Panc1 (cell line): ENCODE measurements at regions not wholly inside any gene's neighbourhood (a gene's known extent, or its start where the extent isn't known, plus 50 kb on each side); places are given as distances from the start of the nearest gene placed in this dataset.

Experiments
- ATAC-seq: fragments of 200-7000 bp; cut with Tn5 transposase; 2 replicates; pipeline ENCODE4 v1.9.1; 2020; ENCODE audit warnings: mild to moderate bottlenecking, moderate library complexity
- BruUV-seq: library from RNA; stranded (reverse); fragments of 400-500 nt; replicated peaks from 2 replicates; lab custom pipeline; 2021; lab: Mats Ljungman, UMichigan
- CTCF ChIA-PET: fragments of 300-600 bp; sonication (Branson Sonifier 250); formaldehyde crosslinking; loops from one replicate; lab custom pipeline; 2022; ENCODE audit warnings: antibody characterized with exemption; lab: Charles Lee
- POLR2A ChIA-PET: fragments of 300-600 bp; sonication (Branson Sonifier 250); formaldehyde crosslinking; loops from one replicate; lab custom pipeline; 2022; ENCODE audit warnings: antibody characterized with exemption; lab: Charles Lee
- DNase-seq: peaks from one replicate; pipeline ENCODE4 v3.0.0-alpha.2; 2010; ENCODE audit warnings: low read depth, low spot score
- H3K27ac ChIP-seq: 2 replicates; pipeline ENCODE4 v1.5.1; 2011; ENCODE audit warnings: mild to moderate bottlenecking, low read length, inconsistent platforms
- H3K27me3 ChIP-seq: fragments of 200-500 bp; sonication (Bioruptor generic); 2 replicates; pipeline ENCODE4 v1.6.0; 2014; ENCODE audit warnings: low read length, inconsistent platforms; ENCODE audit not compliant: control insufficient read depth, insufficient read depth
- H3K36me3 ChIP-seq: fragments of 200-500 bp; sonication (Bioruptor generic); 2 replicates; pipeline ENCODE4 v1.5.1; 2014; ENCODE audit warnings: inconsistent platforms, mild to moderate bottlenecking, low read length, moderate library complexity; ENCODE audit not compliant: control insufficient read depth, insufficient read depth
- H3K4me1 ChIP-seq: 2 replicates; pipeline ENCODE4 v1.5.1; 2011; ENCODE audit warnings: inconsistent platforms, mild to moderate bottlenecking, low read length, moderate library complexity; ENCODE audit not compliant: control insufficient read depth, insufficient read depth
- H3K4me3 ChIP-seq, 2 experiments: 2 replicates each; pipeline ENCODE4 v1.5.1; 2011 to 2012; ENCODE audit warnings: low read depth in 2 of 2, low read length in 2 of 2, mild to moderate bottlenecking in 2 of 2, inconsistent platforms in 1 of 2, moderate library complexity in 1 of 2
- H3K9me3 ChIP-seq: fragments of 200-500 bp; sonication (Bioruptor generic); 2 replicates; pipeline ENCODE4 v1.5.1; 2014; ENCODE audit warnings: low read depth, mild to moderate bottlenecking, inconsistent platforms, low read length, moderate library complexity; ENCODE audit not compliant: control insufficient read depth, insufficient read depth
- CTCF ChIP-seq: fragments of 450-650 bp; IDR thresholded peaks from 2 replicates; pipeline ENCODE4 v1.5.1; 2017; ENCODE audit warnings: mild to moderate bottlenecking
- POLR2AphosphoS5 ChIP-seq: IDR thresholded peaks from 2 replicates; pipeline ENCODE4 v1.6.1; 2012; ENCODE audit warnings: mild to moderate bottlenecking, low read depth, low read length, moderate library complexity
- SIN3A ChIP-seq: IDR thresholded peaks from 2 replicates; pipeline ENCODE4 v1.6.1; 2012; ENCODE audit warnings: low read depth, mild to moderate bottlenecking, low read length, moderate library complexity, borderline replicate concordance; ENCODE audit not compliant: insufficient read depth
- TCF7L2 ChIP-seq: IDR thresholded peaks from 2 replicates; pipeline ENCODE4 v1.6.1; 2011; ENCODE audit warnings: mild to moderate bottlenecking, low read depth, low read length, inconsistent platforms
- in situ Hi-C: cut with HindIII; loops from 2 replicates; pipeline ENCODE4 v1.10.0; 2016; ENCODE audit warnings: low sequenced_read_pairs, low pct_unique_long_range_greater_than_20kb
- intact Hi-C: fragments of 100-400 bp; cut with micrococcal nuclease; formaldehyde crosslinking; loops from one replicate; pipeline ENCODE4 v1.10.0; 2022; ENCODE audit not compliant: unreplicated experiment
- TF ChIP-seq, protein P1 (sequence below), 2 experiments: IDR thresholded peaks; 2 replicates each; pipeline ENCODE4 v1.6.1; 2011 to 2012; ENCODE audit warnings: low read depth in 2 of 2, control low read depth in 1 of 2, low read length in 1 of 2, mild to moderate bottlenecking in 1 of 2, moderate library complexity in 1 of 2; ENCODE audit not compliant: insufficient read depth in 1 of 2

GRCh38 chr2:36125702-36126101 is 229.9 kb upstream of the CRIM1 start:
- no peaks in the 10 kb centered on the region for H3K9me3 ChIP-seq
- no peak for DNase-seq
- TF ChIP-seq TCF7L2, result no peak
- TF ChIP-seq, protein P1, sequence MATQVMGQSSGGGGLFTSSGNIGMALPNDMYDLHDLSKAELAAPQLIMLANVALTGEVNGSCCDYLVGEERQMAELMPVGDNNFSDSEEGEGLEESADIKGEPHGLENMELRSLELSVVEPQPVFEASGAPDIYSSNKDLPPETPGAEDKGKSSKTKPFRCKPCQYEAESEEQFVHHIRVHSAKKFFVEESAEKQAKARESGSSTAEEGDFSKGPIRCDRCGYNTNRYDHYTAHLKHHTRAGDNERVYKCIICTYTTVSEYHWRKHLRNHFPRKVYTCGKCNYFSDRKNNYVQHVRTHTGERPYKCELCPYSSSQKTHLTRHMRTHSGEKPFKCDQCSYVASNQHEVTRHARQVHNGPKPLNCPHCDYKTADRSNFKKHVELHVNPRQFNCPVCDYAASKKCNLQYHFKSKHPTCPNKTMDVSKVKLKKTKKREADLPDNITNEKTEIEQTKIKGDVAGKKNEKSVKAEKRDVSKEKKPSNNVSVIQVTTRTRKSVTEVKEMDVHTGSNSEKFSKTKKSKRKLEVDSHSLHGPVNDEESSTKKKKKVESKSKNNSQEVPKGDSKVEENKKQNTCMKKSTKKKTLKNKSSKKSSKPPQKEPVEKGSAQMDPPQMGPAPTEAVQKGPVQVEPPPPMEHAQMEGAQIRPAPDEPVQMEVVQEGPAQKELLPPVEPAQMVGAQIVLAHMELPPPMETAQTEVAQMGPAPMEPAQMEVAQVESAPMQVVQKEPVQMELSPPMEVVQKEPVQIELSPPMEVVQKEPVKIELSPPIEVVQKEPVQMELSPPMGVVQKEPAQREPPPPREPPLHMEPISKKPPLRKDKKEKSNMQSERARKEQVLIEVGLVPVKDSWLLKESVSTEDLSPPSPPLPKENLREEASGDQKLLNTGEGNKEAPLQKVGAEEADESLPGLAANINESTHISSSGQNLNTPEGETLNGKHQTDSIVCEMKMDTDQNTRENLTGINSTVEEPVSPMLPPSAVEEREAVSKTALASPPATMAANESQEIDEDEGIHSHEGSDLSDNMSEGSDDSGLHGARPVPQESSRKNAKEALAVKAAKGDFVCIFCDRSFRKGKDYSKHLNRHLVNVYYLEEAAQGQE (IDR thresholded peaks at IDR 0.05; ENCODE audit: insufficient read depth in 1 of 2, low read depth in 2 of 2, low read length in 1 of 2), result no peak
- TF ChIP-seq SIN3A, result no peak
- TF ChIP-seq CTCF, result no peak
- TF ChIP-seq POLR2AphosphoS5, result no peak
- no peak overlapping the region for H3K27ac ChIP-seq
- CTCF ChIA-PET, result no interaction called here
- no peak for ATAC-seq
- BruUV-seq, result no TSS peak
- no peaks in the 10 kb centered on the region for H3K27me3 ChIP-seq
- H3K36me3 ChIP-seq, result no peaks in the 10 kb centered on the region
- in situ Hi-C loops (no loop called here), intact Hi-C loops (no loop called here)
- no peaks in the 10 kb centered on the region for H3K4me1 ChIP-seq
- POLR2A ChIA-PET, result no interaction called here
- H3K4me3 ChIP-seq, result no peak overlapping the region

GRCh38 chr2:36123995-36124394 is 231.6 kb upstream of the CRIM1 start:
- Histone ChIP-seq H3K27me3 (no peaks in the 10 kb centered on the region), H3K9me3 (no peaks in the 10 kb centered on the region), H3K4me1 (no peaks in the 10 kb centered on the region), H3K36me3 (no peaks in the 10 kb centered on the region), H3K27ac (no peak overlapping the region), H3K4me3 (no peak overlapping the region)
- ChIA-PET POLR2A (no interaction called here), CTCF (no interaction called here)
- DNase-seq, result no peak
- no peak for ATAC-seq
- BruUV-seq, result no TSS peak
- TF ChIP-seq CTCF, result no peak
- TF ChIP-seq, protein P1 (IDR thresholded peaks at IDR 0.05; ENCODE audit: insufficient read depth in 1 of 2, low read depth in 2 of 2, low read length in 1 of 2), result no peak
- TF ChIP-seq TCF7L2, result no peak
- no peak for TF ChIP-seq POLR2AphosphoS5
- no peak for TF ChIP-seq SIN3A
- intact Hi-C loops (no loop called here), in situ Hi-C loops (no loop called here)
